Mesothelial cell of epicardium (in vitro differentiated cells): ENCODE measurements at regions not wholly inside any gene's neighbourhood (a gene's known extent, or its start where the extent isn't known, plus 50 kb on each side); places are given as distances from the start of the nearest gene placed in this dataset.
A peak's percentile ranks its signal among the peaks of the same experiment; 100 is the strongest.
"Not testable (repeated sequence)": the region's sequence is repeated elsewhere in the genome, so short reads cannot be mapped to it uniquely, and the experiment has no call there.

ENCODE experiments used
- DNase-seq, 2 experiments: peaks; one replicate each; pipeline ENCODE4 v3.0.0; 2021; ENCODE audit warnings: low spot score in 2 of 2; ENCODE audit not compliant: unreplicated experiment in 2 of 2
- H3K27ac Mint-ChIP-seq: 2 replicates; pipeline ENCODE4 v1.8.0; 2021; ENCODE audit warnings: mixed read lengths
- H3K27me3 Mint-ChIP-seq: 2 replicates; pipeline ENCODE4 v1.8.0; 2021; ENCODE audit warnings: low read depth, mixed read lengths
- H3K36me3 Mint-ChIP-seq: 2 replicates; pipeline ENCODE4 v1.8.0; 2021; ENCODE audit warnings: mixed read lengths
- H3K4me1 Mint-ChIP-seq: 2 replicates; pipeline ENCODE4 v1.8.0; 2021; ENCODE audit warnings: mixed read lengths
- H3K4me3 Mint-ChIP-seq: 2 replicates; pipeline ENCODE4 v1.8.0; 2021; ENCODE audit warnings: mild to moderate bottlenecking, moderate library complexity, mixed read lengths
- H3K9me3 Mint-ChIP-seq: 2 replicates; pipeline ENCODE4 v1.8.0; 2021; ENCODE audit warnings: mixed read lengths
- TF ChIP-seq, protein P1 (sequence below): fragments of 200-600 bp; sonication (generic); IDR thresholded peaks from one replicate; pipeline ENCODE4 v1.5.0; 2021; ENCODE audit warnings: antibody characterized with exemption; ENCODE audit not compliant: unreplicated experiment

DNA sequence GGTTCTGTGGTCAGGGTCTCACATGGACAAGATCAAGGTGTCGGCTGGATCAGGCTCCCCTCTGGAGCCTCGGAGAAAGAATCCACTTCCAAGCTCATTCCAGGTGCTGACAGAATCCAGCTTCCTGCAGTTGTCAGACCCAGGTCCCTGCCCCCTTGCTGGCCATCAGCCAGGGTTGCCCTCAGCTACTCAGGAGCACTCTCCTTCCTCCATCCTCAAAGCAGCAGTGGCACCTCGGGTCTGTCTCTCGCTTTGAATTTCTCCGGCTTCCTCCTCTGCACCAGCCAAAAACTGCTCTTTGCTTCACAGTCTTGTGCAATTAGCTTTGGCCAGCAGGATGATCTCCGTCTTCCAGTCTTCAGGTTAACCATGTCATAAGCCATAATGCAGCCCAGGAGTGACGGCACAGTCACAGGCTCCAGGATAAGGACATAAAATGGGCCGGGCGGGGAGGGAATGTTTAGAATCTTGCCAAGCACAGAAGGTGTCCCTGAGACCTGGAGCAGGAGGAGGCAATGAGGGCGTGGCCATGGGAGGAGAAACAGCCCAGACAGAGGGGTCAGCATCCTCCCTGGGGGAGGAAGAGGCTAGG is 79.4 kb upstream of the SLC25A33 start:
- H3K36me3 Mint-ChIP-seq, result no peaks in the 10 kb centered on the region

DNA sequence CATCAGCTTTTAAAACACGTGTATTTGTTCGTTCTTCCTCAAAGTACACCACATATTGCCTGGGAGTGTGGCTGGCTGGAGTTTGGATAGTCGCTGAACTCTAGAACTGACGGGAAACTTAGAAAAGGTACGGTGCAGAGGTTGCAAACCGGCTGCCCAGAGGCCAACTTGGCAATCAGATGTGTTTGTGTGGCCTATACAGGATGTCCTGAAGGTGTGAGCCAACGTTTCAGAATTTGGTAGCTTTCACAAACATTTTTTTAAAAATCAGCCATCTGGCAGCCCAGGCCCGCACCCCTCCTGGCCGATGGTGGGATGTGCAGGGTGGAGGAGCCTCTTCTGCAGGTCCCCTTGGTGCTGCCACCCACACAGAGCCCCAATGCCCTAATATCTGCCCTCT is 73.6 kb upstream of the SLC25A33 start:
- DNase-seq, result no peak
- Mint-ChIP-seq H3K36me3 (no peaks in the 10 kb centered on the region), H3K4me1 (peaks cover 9% of the 10 kb centered on the region), H3K27ac (no peak overlapping the region), H3K27me3 (no peaks in the 10 kb centered on the region), H3K9me3 (no peaks in the 10 kb centered on the region), H3K4me3 (no peak overlapping the region)
- TF ChIP-seq, protein P1, sequence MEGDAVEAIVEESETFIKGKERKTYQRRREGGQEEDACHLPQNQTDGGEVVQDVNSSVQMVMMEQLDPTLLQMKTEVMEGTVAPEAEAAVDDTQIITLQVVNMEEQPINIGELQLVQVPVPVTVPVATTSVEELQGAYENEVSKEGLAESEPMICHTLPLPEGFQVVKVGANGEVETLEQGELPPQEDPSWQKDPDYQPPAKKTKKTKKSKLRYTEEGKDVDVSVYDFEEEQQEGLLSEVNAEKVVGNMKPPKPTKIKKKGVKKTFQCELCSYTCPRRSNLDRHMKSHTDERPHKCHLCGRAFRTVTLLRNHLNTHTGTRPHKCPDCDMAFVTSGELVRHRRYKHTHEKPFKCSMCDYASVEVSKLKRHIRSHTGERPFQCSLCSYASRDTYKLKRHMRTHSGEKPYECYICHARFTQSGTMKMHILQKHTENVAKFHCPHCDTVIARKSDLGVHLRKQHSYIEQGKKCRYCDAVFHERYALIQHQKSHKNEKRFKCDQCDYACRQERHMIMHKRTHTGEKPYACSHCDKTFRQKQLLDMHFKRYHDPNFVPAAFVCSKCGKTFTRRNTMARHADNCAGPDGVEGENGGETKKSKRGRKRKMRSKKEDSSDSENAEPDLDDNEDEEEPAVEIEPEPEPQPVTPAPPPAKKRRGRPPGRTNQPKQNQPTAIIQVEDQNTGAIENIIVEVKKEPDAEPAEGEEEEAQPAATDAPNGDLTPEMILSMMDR, result no peak

More for the DNA sequence above, 79.4 kb upstream of the SLC25A33 start:
- H3K4me1 Mint-ChIP-seq, result peaks cover 14% of the 10 kb centered on the region
- no peak for DNase-seq
- H3K9me3 Mint-ChIP-seq, result no peaks in the 10 kb centered on the region
- TF ChIP-seq, protein P1, result no peak
- H3K4me3 Mint-ChIP-seq, result no peak overlapping the region
- H3K27ac Mint-ChIP-seq, result no peak overlapping the region
- H3K27me3 Mint-ChIP-seq, result no peaks in the 10 kb centered on the region

DNA sequence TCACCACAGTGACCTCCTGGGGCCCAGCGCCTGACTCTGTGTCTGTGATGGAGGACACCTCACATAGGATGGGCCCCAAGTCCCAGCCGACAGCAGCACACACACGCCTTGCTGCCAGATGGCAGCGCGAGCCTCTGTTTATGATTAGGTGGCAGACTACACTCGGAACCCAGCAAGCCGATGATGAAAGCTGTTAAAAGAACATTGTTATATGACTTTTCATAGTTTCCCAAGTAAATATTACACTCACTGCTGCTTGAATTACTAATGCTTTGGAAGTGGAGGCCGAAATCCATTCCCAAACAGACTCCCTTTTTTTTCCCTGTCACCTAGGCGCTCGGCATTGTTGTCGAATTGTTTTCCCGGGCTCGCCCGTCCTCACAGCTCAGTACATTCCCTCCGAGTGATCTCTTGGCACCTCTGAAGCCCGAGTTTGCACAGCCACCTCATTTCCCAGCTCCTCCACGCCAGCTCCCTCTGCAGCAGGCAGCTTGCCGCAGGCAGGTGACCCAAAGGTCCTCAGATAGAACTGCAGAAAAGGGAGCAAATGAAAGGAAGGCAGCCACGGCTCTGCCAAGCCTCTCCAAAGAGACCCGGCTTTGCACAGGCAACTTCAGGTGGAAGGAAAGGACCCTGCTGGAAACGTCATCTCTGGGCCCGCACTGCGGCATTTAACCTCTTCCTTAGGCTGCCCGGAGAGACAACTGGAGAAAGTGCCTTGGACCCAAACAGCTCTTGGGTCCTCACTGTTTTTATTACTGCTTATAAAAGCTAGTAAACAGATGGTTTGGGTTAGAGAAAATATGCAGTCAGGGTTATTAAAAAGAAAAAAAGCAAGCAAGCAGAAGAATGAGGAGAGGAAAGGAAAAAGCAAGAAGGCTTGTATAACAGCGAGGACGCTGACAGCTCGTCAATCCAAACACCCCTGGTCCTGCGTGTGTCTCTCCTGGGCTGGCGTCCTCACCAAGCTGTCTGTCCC is 72.2 kb upstream of the SLC25A33 start:
- TF ChIP-seq, protein P1, result no peak

DNA sequence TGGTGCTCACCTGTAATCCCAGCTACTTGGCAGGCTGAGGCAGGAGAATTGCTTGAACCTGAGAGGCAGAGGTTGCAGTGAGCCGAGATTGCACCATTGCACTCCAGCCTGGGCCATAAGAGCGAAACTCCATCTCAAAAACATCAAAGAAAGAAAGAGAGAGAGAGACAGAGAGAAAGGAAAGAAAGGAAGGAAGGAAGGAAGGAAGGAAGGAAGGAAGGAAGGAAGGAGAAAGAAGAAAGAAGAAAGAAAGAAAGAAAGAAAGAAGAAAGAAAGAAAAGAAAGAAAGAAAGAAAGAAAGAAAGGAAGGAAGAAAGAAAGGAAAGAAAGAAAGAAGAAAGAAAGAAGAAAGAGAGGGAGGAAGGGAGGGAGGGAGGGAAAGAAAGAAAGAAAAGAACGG is 69.4 kb upstream of the SLC25A33 start:
- not testable (repeated sequence) for H3K27me3 Mint-ChIP-seq, H3K9me3 Mint-ChIP-seq, H3K27ac Mint-ChIP-seq, H3K4me1 Mint-ChIP-seq, H3K36me3 Mint-ChIP-seq, DNase-seq, H3K4me3 Mint-ChIP-seq

More for the DNA sequence above, 72.2 kb upstream of the SLC25A33 start:
- H3K4me1 Mint-ChIP-seq, result peaks cover 9% of the 10 kb centered on the region
- DNase-seq, result no peak
- H3K36me3 Mint-ChIP-seq, result no peaks in the 10 kb centered on the region
- H3K27ac Mint-ChIP-seq, result peak overlapping the region; percentile 71
- H3K4me3 Mint-ChIP-seq, result no peak overlapping the region
- no peaks in the 10 kb centered on the region for H3K9me3 Mint-ChIP-seq
- H3K27me3 Mint-ChIP-seq, result no peaks in the 10 kb centered on the region

DNA sequence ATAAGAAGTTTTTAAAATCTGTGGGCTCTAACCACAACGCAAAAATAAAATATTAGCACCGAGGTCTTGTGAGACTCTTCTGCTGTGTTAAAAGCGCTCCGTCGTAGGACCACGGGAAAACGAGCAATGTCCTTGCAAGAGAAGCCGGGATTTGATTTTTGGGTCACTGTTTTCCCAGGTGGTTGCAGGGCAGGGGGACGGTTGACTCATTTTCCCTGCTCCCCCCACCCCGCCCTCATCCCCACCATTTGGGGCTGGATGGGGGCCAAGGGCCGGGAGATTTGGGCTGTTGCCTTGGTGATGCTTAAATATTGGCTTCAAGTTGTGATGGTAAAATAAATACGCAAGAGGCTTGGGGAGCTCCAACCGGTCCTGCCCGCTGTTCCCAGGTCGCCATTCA is 67.6 kb upstream of the SLC25A33 start:
- H3K36me3 Mint-ChIP-seq, result no peaks in the 10 kb centered on the region

More for the DNA sequence above, 67.6 kb upstream of the SLC25A33 start:
- Mint-ChIP-seq H3K9me3 (no peaks in the 10 kb centered on the region), H3K27me3 (no peaks in the 10 kb centered on the region), H3K27ac (no peak overlapping the region), H3K4me1 (peaks cover 9% of the 10 kb centered on the region), H3K4me3 (no peak overlapping the region)
- TF ChIP-seq, protein P1, result no peak
- no peak for DNase-seq
